HG03103 (cell line): ENCODE measurements at regions not wholly inside any gene's neighbourhood (a gene's known extent, or its start where the extent isn't known, plus 50 kb on each side); places are given as distances from the start of the nearest gene placed in this dataset.
A peak's percentile ranks its signal among the peaks of the same experiment; 100 is the strongest.

ENCODE experiments used
- ATAC-seq: cut with Tn5 transposase; IDR thresholded peaks from one replicate; pipeline ENCODE4 v1.9.1; 2021; ENCODE audit warnings: low read depth; ENCODE audit not compliant: unreplicated experiment

- ATAC-seq = no peak
These were observed 190.8 kb downstream of the ATP23 start for GRCh38 chr12:58131986-58132755.

GRCh38 chr12:58138424-58138823 lies 197.1 kb downstream of the ATP23 start:
- no peak for ATAC-seq

GRCh38 chr12:58139894-58140293 lies 198.5 kb downstream of the ATP23 start:
- no peak for ATAC-seq

GRCh38 chr12:58140395-58140794 lies 199.0 kb downstream of the ATP23 start:
- no peak for ATAC-seq

- no peak for ATAC-seq
These were observed 201.6 kb downstream of the ATP23 start for GRCh38 chr12:58142991-58143390.

GRCh38 chr12:58143498-58143995 lies 202.2 kb downstream of the ATP23 start:
- ATAC-seq = no peak

GRCh38 chr12:58148405-58148804 lies 207.0 kb downstream of the ATP23 start:
- no peak for ATAC-seq

- no peak for ATAC-seq
These were observed 207.6 kb downstream of the ATP23 start for GRCh38 chr12:58148976-58149375.

- no peak for ATAC-seq
These were observed 213.0 kb downstream of the ATP23 start for GRCh38 chr12:58154359-58154758.

GRCh38 chr12:58156697-58157096 lies 215.3 kb downstream of the ATP23 start:
- ATAC-seq = no peak

- ATAC-seq = no peak
These were observed 218.6 kb downstream of the ATP23 start for GRCh38 chr12:58159941-58160340.

- ATAC-seq = no peak
These were observed 220.4 kb downstream of the ATP23 start for GRCh38 chr12:58161773-58162172.

- no peak for ATAC-seq
These were observed 221.7 kb downstream of the ATP23 start for GRCh38 chr12:58163021-58163420.

GRCh38 chr12:58166643-58167042 lies 225.3 kb downstream of the ATP23 start:
- ATAC-seq = no peak

- ATAC-seq = no peak
These were observed 226.3 kb downstream of the ATP23 start for GRCh38 chr12:58167622-58168021.

GRCh38 chr12:58169826-58170225 lies 228.5 kb downstream of the ATP23 start:
- no peak for ATAC-seq

GRCh38 chr12:58171914-58172313 lies 230.5 kb downstream of the ATP23 start:
- no peak for ATAC-seq

- no peak for ATAC-seq
These were observed 231.2 kb downstream of the ATP23 start for GRCh38 chr12:58172433-58173073.

- ATAC-seq = no peak
These were observed 232.9 kb downstream of the ATP23 start for GRCh38 chr12:58174316-58174715.

- peak; percentile 81 for ATAC-seq
These were observed 235.0 kb downstream of the ATP23 start for GRCh38 chr12:58176296-58176869.

- ATAC-seq = no peak
These were observed 236.0 kb downstream of the ATP23 start for GRCh38 chr12:58177366-58177765.

- no peak for ATAC-seq
These were observed 242.8 kb downstream of the ATP23 start for GRCh38 chr12:58184212-58184611.
